ENCODE measurements at regions not wholly inside any gene's neighbourhood (a gene's known extent, or its start where the extent isn't known, plus 50 kb on each side); places are given as distances from the start of the nearest gene placed in this dataset.

- TF ChIP-seq FOXA2 (IDR thresholded peaks at IDR 0.05) (no peak), TAF1 (conservative IDR thresholded peaks at IDR 0.05) (no peak), HNF4G (IDR thresholded peaks at IDR 0.05) (no peak), FOXA1 (IDR thresholded peaks at IDR 0.05) (no peak), ZBTB33 (IDR thresholded peaks at IDR 0.05) (no peak), SP1 (IDR thresholded peaks at IDR 0.05) (no peak), ATF3 (IDR thresholded peaks at IDR 0.05) (no peak), CTCF (IDR thresholded peaks at IDR 0.05; ENCODE audit: low read depth, low read length, missing input control) (no peak)
- WGBS: 63% methylated on average over 7 of the region's 7 CpGs
- H3K9me3 ChIP-seq (ENCODE audit: control insufficient read depth in 4 of 4, low read length in 3 of 4): no peaks in the 10 kb centered on the region
- H3K9ac ChIP-seq (ENCODE audit: low read depth in 1 of 2, low read length in 2 of 2): no peak overlapping the region
- no peaks in the 10 kb centered on the region for H3K36me3 ChIP-seq (ENCODE audit: control insufficient read depth in 4 of 4, insufficient read depth in 3 of 4, low read depth in 1 of 4, low read length in 3 of 4)
- no peak overlapping the region for H3K27ac ChIP-seq (ENCODE audit: low read depth in 1 of 2, low read length in 2 of 2)
- no peak overlapping the region for H3K4me3 ChIP-seq (ENCODE audit: low read depth in 1 of 3, low read length in 3 of 3)
- no peaks in the 10 kb centered on the region for H3K4me1 ChIP-seq (ENCODE audit: control insufficient read depth in 4 of 4, insufficient read depth in 4 of 4, low read length in 3 of 4)
- DNase-seq (ENCODE audit: low spot score): no peak
- no peaks in the 10 kb centered on the region for H3K27me3 ChIP-seq (ENCODE audit: control insufficient read depth in 4 of 4, insufficient read depth in 4 of 4, low read length in 3 of 4)
Measured at GRCh38 chr2:177021706-177022343, 190.8 kb upstream of the HNRNPA3 start.

- no peaks in the 10 kb centered on the region for H3K36me3 ChIP-seq (ENCODE audit: control insufficient read depth in 4 of 4, insufficient read depth in 3 of 4, low read depth in 1 of 4, low read length in 3 of 4)
- TF ChIP-seq CTCF (IDR thresholded peaks at IDR 0.05; ENCODE audit: low read depth, low read length, missing input control) (no peak), SP1 (IDR thresholded peaks at IDR 0.05) (no peak), FOXA2 (IDR thresholded peaks at IDR 0.05) (no peak), ATF3 (IDR thresholded peaks at IDR 0.05) (no peak), HNF4G (IDR thresholded peaks at IDR 0.05) (no peak), FOXA1 (IDR thresholded peaks at IDR 0.05) (no peak), MAX (IDR thresholded peaks at IDR 0.05) (no peak), NR2F2 (IDR thresholded peaks at IDR 0.05) (no peak), EGR1 (IDR thresholded peaks at IDR 0.05; ENCODE audit: low read depth in 2 of 2) (no peak), HNF4A (conservative IDR thresholded peaks at IDR 0.05) (no peak), GABPA (IDR thresholded peaks at IDR 0.05 in 1 of 2, conservative IDR thresholded peaks at IDR 0.05 in 1 of 2) (no peak), RXRA (IDR thresholded peaks at IDR 0.05) (no peak), REST (IDR thresholded peaks at IDR 0.05) (no peak), RAD21 (IDR thresholded peaks at IDR 0.05) (no peak), TAF1 (conservative IDR thresholded peaks at IDR 0.05) (no peak), ZBTB33 (IDR thresholded peaks at IDR 0.05) (no peak), JUND (IDR thresholded peaks at IDR 0.05) (no peak), YY1 (IDR thresholded peaks at IDR 0.05) (no peak)
- H3K9ac ChIP-seq (ENCODE audit: low read depth in 1 of 2, low read length in 2 of 2): no peak overlapping the region
- no peak overlapping the region for H3K4me3 ChIP-seq (ENCODE audit: low read depth in 1 of 3, low read length in 3 of 3)
- H3K27me3 ChIP-seq (ENCODE audit: control insufficient read depth in 4 of 4, insufficient read depth in 4 of 4, low read length in 3 of 4): no peaks in the 10 kb centered on the region
- H3K9me3 ChIP-seq (ENCODE audit: control insufficient read depth in 4 of 4, low read length in 3 of 4): no peaks in the 10 kb centered on the region
- WGBS: 43% methylated on average over 5 of the region's 5 CpGs
- no peak for DNase-seq (ENCODE audit: low spot score)
- no peaks in the 10 kb centered on the region for H3K4me1 ChIP-seq (ENCODE audit: control insufficient read depth in 4 of 4, insufficient read depth in 4 of 4, low read length in 3 of 4)
- no peak overlapping the region for H3K27ac ChIP-seq (ENCODE audit: low read depth in 1 of 2, low read length in 2 of 2)
Measured at GRCh38 chr2:177024765-177025164, 187.8 kb upstream of the HNRNPA3 start.
